Endothelial cell of umbilical vein (primary cell): ENCODE measurements at regions not wholly inside any gene's neighbourhood (a gene's known extent, or its start where the extent isn't known, plus 50 kb on each side); places are given as distances from the start of the nearest gene placed in this dataset.

ENCODE experiments used
- BruUV-seq: library from RNA; stranded (reverse); fragments of 400-500 nt; replicated peaks from 2 replicates; lab custom pipeline; 2021; lab: Mats Ljungman, UMichigan
- CTCF ChIA-PET: fragments of 300-600, 350-600 bp; sonication (Branson Sonifier 250); formaldehyde crosslinking; loops from one replicate; lab custom pipeline; 2021; ENCODE audit warnings: antibody characterized with exemption, inconsistent platforms; lab: Charles Lee
- POLR2A ChIA-PET: fragments of 300-600, 350-600 bp; sonication (Branson Sonifier 250); formaldehyde crosslinking; loops from one replicate; lab custom pipeline; 2021; ENCODE audit warnings: antibody characterized with exemption, inconsistent platforms; lab: Charles Lee
- DNase-seq: peaks from one replicate; pipeline ENCODE4 v3.0.0-alpha.2; 2011; ENCODE audit warnings: low read depth, low spot score
- FAIRE-seq: peaks from 2 replicates; lab custom pipeline; 2011; peaks lifted over from hg19 to GRCh38; lab: Jason Lieb, UNC
- H2AFZ ChIP-seq: 2 replicates; pipeline ENCODE4 v1.6.0; 2012; ENCODE audit warnings: low read depth, low read length, control low read depth, inconsistent platforms
- H3K27ac ChIP-seq: 2 replicates; pipeline ENCODE4 v1.5.1; 2011; ENCODE audit warnings: low read depth, mild to moderate bottlenecking, control low read depth, low read length, moderate library complexity; ENCODE audit not compliant: insufficient read depth
- H3K27me3 ChIP-seq, 2 experiments: 2 replicates each; pipeline versions ENCODE4 v1.6.0 to v1.6.1; 2011; ENCODE audit warnings: low read length in 2 of 2, mixed read lengths in 1 of 2; ENCODE audit not compliant: control insufficient read depth in 2 of 2, insufficient read depth in 2 of 2
- H3K36me3 ChIP-seq, 2 experiments: 2 replicates in 1 of 2; 3 replicates in 1 of 2; pipeline ENCODE4 v1.5.1; 2011; ENCODE audit warnings: low read length in 2 of 2, mild to moderate bottlenecking in 1 of 2, moderate library complexity in 1 of 2; ENCODE audit not compliant: control insufficient read depth in 2 of 2, insufficient read depth in 2 of 2; ENCODE audit errors: extremely low read depth in 1 of 2
- H3K4me1 ChIP-seq: 3 replicates; pipeline ENCODE4 v1.5.1; 2011; ENCODE audit warnings: mild to moderate bottlenecking, low read length; ENCODE audit not compliant: control insufficient read depth, insufficient read depth; ENCODE audit errors: extremely low read depth
- H3K4me2 ChIP-seq: 2 replicates; pipeline ENCODE4 v1.6.1; 2011; ENCODE audit warnings: low read length, control low read depth, mixed read lengths; ENCODE audit not compliant: insufficient read depth
- H3K4me3 ChIP-seq, 3 experiments: fragments of 200-600 bp in 1 of 3; sonication (generic), shearing (Covaris generic) in 1 of 3; replicated peaks in 1 of 3; 2 replicates each; pipeline ENCODE4 v1.5.1; 2011 to 2016; ENCODE audit warnings: control low read depth in 3 of 3, low read length in 3 of 3, mild to moderate bottlenecking in 2 of 3, inconsistent platforms in 1 of 3, low read depth in 1 of 3, moderate library complexity in 1 of 3; ENCODE audit not compliant: insufficient read depth in 1 of 3
- H3K79me2 ChIP-seq: 2 replicates; pipeline ENCODE4 v1.6.0; 2012; ENCODE audit warnings: low read length, inconsistent platforms; ENCODE audit not compliant: control insufficient read depth, insufficient read depth
- H3K9ac ChIP-seq: replicated peaks from 2 replicates; pipeline ENCODE3; 2011; ENCODE audit warnings: low read length, control low read depth; ENCODE audit not compliant: insufficient read depth; ENCODE audit errors: extremely low read depth
- H3K9me1 ChIP-seq: replicated peaks from 3 replicates; pipeline ENCODE4 v1.6.0; 2011; ENCODE audit warnings: mild to moderate bottlenecking, low read length; ENCODE audit not compliant: control insufficient read depth, insufficient read depth; ENCODE audit errors: extremely low read depth
- H3K9me3 ChIP-seq: replicated peaks from 2 replicates; pipeline ENCODE4 v1.5.1; 2012; ENCODE audit warnings: low read length, inconsistent platforms; ENCODE audit not compliant: control insufficient read depth, insufficient read depth
- H4K20me1 ChIP-seq: replicated peaks from 2 replicates; pipeline ENCODE3; 2011; ENCODE audit warnings: mild to moderate bottlenecking, low read length; ENCODE audit not compliant: control insufficient read depth, insufficient read depth; ENCODE audit errors: extremely low read depth
- EZH2 ChIP-seq: IDR thresholded peaks from 2 replicates; pipeline ENCODE4 v1.6.1; 2012; ENCODE audit warnings: borderline replicate concordance, low read depth, mild to moderate bottlenecking, moderate library complexity, low read length, inconsistent platforms; ENCODE audit not compliant: severe bottlenecking
- FOS ChIP-seq: IDR thresholded peaks from 2 replicates; pipeline ENCODE4 v1.6.1; 2011; ENCODE audit warnings: mild to moderate bottlenecking, low read length, moderate library complexity, borderline replicate concordance; ENCODE audit not compliant: insufficient read depth
- GATA2 ChIP-seq: IDR thresholded peaks from 2 replicates; pipeline ENCODE4 v1.7.0; 2011; ENCODE audit warnings: low read depth, mild to moderate bottlenecking, moderate library complexity, mixed read lengths, low read length; ENCODE audit not compliant: insufficient read length, insufficient read depth
- JUN ChIP-seq: IDR thresholded peaks from 2 replicates; pipeline ENCODE4 v1.6.1; 2011; ENCODE audit warnings: borderline replicate concordance, low read depth; ENCODE audit not compliant: insufficient read length, insufficient read depth
- MAX ChIP-seq: IDR thresholded peaks from 2 replicates; pipeline ENCODE4 v1.6.1; 2011; ENCODE audit not compliant: insufficient read depth, insufficient read length
- MYC ChIP-seq: IDR thresholded peaks from one replicate; pipeline ENCODE4 v1.6.1; 2011; ENCODE audit warnings: mild to moderate bottlenecking, low read depth, low read length
- POLR2A ChIP-seq: IDR thresholded peaks from 2 replicates; pipeline ENCODE4 v1.6.1; 2012; ENCODE audit warnings: low read depth, mild to moderate bottlenecking, control low read depth, low read length
- POLR2AphosphoS5 ChIP-seq: IDR thresholded peaks from 2 replicates; pipeline ENCODE4 v1.6.1; 2012; ENCODE audit warnings: low read depth, mild to moderate bottlenecking, control low read depth, low read length, moderate library complexity; ENCODE audit not compliant: insufficient read depth
- dilution Hi-C: fragments of 300-500 bp; cut with MboI; formaldehyde crosslinking; loops from one replicate; pipeline ENCODE4 v1.15.0; 2019; ENCODE audit warnings: low sequenced_read_pairs; ENCODE audit not compliant: extremely low pct_ligation_motif_present
- intact Hi-C: fragments of 100-400 bp; cut with micrococcal nuclease; formaldehyde crosslinking; loops from one replicate; pipeline ENCODE4 v1.10.0; 2022
- TF ChIP-seq, protein P1 (sequence below), 2 donors: IDR thresholded peaks; 1 replicate in 1 of 2; 2 replicates in 1 of 2; pipeline ENCODE4 v1.5.1; 2011; ENCODE audit warnings: low read length in 2 of 2, mild to moderate bottlenecking in 2 of 2, moderate library complexity in 2 of 2, control low read depth in 1 of 2, inconsistent platforms in 1 of 2, low read depth in 1 of 2; ENCODE audit not compliant: insufficient read depth in 1 of 2; ENCODE audit errors: extremely low read depth in 1 of 2

DNA sequence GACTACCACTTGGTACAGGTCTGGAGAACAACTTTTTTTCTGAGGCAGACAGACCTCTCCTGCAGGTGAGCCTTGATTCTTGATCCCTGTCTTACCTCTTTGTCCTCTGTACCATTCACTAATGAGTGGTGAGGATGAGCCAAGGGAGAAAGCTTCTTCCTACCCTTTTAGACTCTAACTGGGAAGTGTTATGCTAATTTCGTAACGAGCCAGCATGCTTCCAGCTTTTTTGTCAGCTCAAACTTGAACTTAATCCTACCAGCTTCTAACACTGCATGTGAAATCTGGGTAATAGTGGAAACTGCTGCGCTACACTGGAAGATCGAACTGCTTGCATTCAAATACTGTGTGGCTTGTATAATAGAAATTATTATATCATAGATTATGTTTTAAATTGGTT is 87.0 kb downstream of the NEUROD6 start:
- FAIRE-seq (no peak), DNase-seq (no peak)
- POLR2A ChIA-PET, result no interaction called here
- Histone ChIP-seq H3K9me3 (no peaks in the 10 kb centered on the region), H3K9ac (no peak overlapping the region), H4K20me1 (no peaks in the 10 kb centered on the region), H3K27me3 (peaks cover 0 to 1% of the 10 kb centered on the region in 2 experiments), H3K36me3 (no peaks in the 10 kb centered on the region), H2AFZ (no peak overlapping the region), H3K4me2 (no peak overlapping the region), H3K27ac (no peak overlapping the region), H3K4me1 (no peaks in the 10 kb centered on the region), H3K4me3 (no peak overlapping the region), H3K79me2 (no peaks in the 10 kb centered on the region), H3K9me1 (no peaks in the 10 kb centered on the region)
- dilution Hi-C loops, result no loop called here
- no TSS peak for BruUV-seq
- CTCF ChIA-PET, result interaction anchor here (1.5 kb wide), 1 partner anchor 9 kb away, joined by 3 read pairs; no protein-coding TSS in a partner anchor
- no peak for TF ChIP-seq EZH2
- no peak for TF ChIP-seq FOS
- no peak for TF ChIP-seq JUN
- no peak for TF ChIP-seq POLR2AphosphoS5
- TF ChIP-seq MAX, result no peak
- TF ChIP-seq MYC, result no peak
- no peak for TF ChIP-seq GATA2
- TF ChIP-seq, protein P1, sequence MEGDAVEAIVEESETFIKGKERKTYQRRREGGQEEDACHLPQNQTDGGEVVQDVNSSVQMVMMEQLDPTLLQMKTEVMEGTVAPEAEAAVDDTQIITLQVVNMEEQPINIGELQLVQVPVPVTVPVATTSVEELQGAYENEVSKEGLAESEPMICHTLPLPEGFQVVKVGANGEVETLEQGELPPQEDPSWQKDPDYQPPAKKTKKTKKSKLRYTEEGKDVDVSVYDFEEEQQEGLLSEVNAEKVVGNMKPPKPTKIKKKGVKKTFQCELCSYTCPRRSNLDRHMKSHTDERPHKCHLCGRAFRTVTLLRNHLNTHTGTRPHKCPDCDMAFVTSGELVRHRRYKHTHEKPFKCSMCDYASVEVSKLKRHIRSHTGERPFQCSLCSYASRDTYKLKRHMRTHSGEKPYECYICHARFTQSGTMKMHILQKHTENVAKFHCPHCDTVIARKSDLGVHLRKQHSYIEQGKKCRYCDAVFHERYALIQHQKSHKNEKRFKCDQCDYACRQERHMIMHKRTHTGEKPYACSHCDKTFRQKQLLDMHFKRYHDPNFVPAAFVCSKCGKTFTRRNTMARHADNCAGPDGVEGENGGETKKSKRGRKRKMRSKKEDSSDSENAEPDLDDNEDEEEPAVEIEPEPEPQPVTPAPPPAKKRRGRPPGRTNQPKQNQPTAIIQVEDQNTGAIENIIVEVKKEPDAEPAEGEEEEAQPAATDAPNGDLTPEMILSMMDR (IDR thresholded peaks at IDR 0.05; ENCODE audit: extremely low read depth in 1 of 2, insufficient read depth in 1 of 2, low read depth in 1 of 2, low read length in 2 of 2), result no peak
- no peak for TF ChIP-seq POLR2A
- intact Hi-C loops, result no loop called here
